GM23338 (cell line): ENCODE measurements at regions not wholly inside any gene's neighbourhood (a gene's known extent, or its start where the extent isn't known, plus 50 kb on each side); places are given as distances from the start of the nearest gene placed in this dataset.

Experiments
- ATAC-seq: fragments of 200-7000 bp; cut with Tn5 transposase; 3 replicates; pipeline ENCODE4 v1.9.1; 2020
- DNase-seq: peaks from one replicate; pipeline ENCODE4 v3.0.0-alpha.2; 2015; ENCODE audit warnings: low spot score
- H2AFZ ChIP-seq: fragments of 200-600 bp; sonication (generic); 2 replicates; pipeline ENCODE4 v1.8.0; 2016; ENCODE audit warnings: antibody characterized with exemption, mild to moderate bottlenecking, moderate library complexity
- H3F3A ChIP-seq: fragments of 200-600 bp; sonication (generic); replicated peaks from 2 replicates; pipeline ENCODE4 v1.8.0; 2017; ENCODE audit warnings: antibody characterized with exemption, mixed run types, low read depth
- H3K27ac ChIP-seq: fragments of 200-600 bp; sonication (generic); 2 replicates; pipeline ENCODE4 v1.6.1; 2016; ENCODE audit warnings: low read depth
- H3K27me3 ChIP-seq: fragments of 200-600 bp; sonication (generic); 2 replicates; pipeline ENCODE4 v1.8.0; 2016; ENCODE audit warnings: mild to moderate bottlenecking, mixed run types, moderate library complexity; ENCODE audit not compliant: insufficient read depth
- H3K36me3 ChIP-seq: fragments of 200-600 bp; sonication (generic); 2 replicates; pipeline ENCODE4 v1.8.0; 2016; ENCODE audit warnings: mild to moderate bottlenecking; ENCODE audit not compliant: insufficient read depth
- H3K4me1 ChIP-seq: fragments of 200-600 bp; sonication (generic); 2 replicates; pipeline ENCODE4 v1.8.0; 2016; ENCODE audit warnings: mild to moderate bottlenecking, moderate library complexity; ENCODE audit not compliant: insufficient read depth
- H3K4me2 ChIP-seq: fragments of 200-600 bp; sonication (generic); 2 replicates; pipeline ENCODE4 v1.7.1; 2017; ENCODE audit warnings: mixed run types
- H3K4me3 ChIP-seq: fragments of 200-600 bp; sonication (generic); 2 replicates; pipeline ENCODE4 v1.6.1; 2016; ENCODE audit warnings: mixed run types
- H3K79me2 ChIP-seq: fragments of 200-600 bp; sonication (generic); replicated peaks from 2 replicates; pipeline ENCODE4 v1.8.0; 2017; ENCODE audit warnings: mild to moderate bottlenecking; ENCODE audit not compliant: insufficient read depth
- H3K9me2 ChIP-seq: fragments of 200-600 bp; sonication (generic); 2 replicates; pipeline ENCODE4 v1.8.0; 2017; ENCODE audit not compliant: insufficient read depth
- H4K20me1 ChIP-seq: fragments of 200-600 bp; sonication (generic); replicated peaks from 2 replicates; pipeline ENCODE4 v1.8.0; 2017; ENCODE audit warnings: mild to moderate bottlenecking; ENCODE audit not compliant: insufficient read depth
- H3K27ac Mint-ChIP-seq: 2 replicates; pipeline ENCODE4 v1.8.0; 2020; ENCODE audit warnings: inconsistent platforms, mild to moderate bottlenecking, moderate library complexity, mixed read lengths
- H3K27me3 Mint-ChIP-seq: 3 replicates; pipeline ENCODE4 v1.8.0; 2022; ENCODE audit warnings: low read depth, mild to moderate bottlenecking, moderate library complexity, mixed read lengths, inconsistent platforms; ENCODE audit not compliant: insufficient read depth, poor library complexity
- H3K36me3 Mint-ChIP-seq: 3 replicates; pipeline ENCODE4 v1.8.0; 2021; ENCODE audit warnings: low read depth, mild to moderate bottlenecking, inconsistent platforms, moderate library complexity, mixed read lengths
- H3K4me1 Mint-ChIP-seq: 3 replicates; pipeline ENCODE4 v1.8.0; 2020; ENCODE audit warnings: mild to moderate bottlenecking, inconsistent platforms, mixed read lengths
- H3K4me3 Mint-ChIP-seq: 3 replicates; pipeline ENCODE4 v1.8.0; 2021; ENCODE audit warnings: moderate library complexity, mild to moderate bottlenecking, inconsistent platforms, mixed read lengths
- H3K9me3 Mint-ChIP-seq: 3 replicates; pipeline ENCODE4 v1.8.0; 2020; ENCODE audit warnings: moderate library complexity, mild to moderate bottlenecking, inconsistent platforms, mixed read lengths
- CREB1 ChIP-seq: fragments of 250-450 bp; sonication (Bioruptor Pico); IDR thresholded peaks from 2 replicates; pipeline ENCODE4 v1.5.0; 2020; ENCODE audit warnings: low read depth, mild to moderate bottlenecking, moderate library complexity
- ETS1 ChIP-seq: IDR thresholded peaks from 2 replicates; pipeline ENCODE4 v1.6.1; 2016; ENCODE audit warnings: antibody characterized with exemption
- EZH2 ChIP-seq: fragments of 200-600 bp; sonication (generic); IDR thresholded peaks from one replicate; pipeline ENCODE4 v1.8.0; 2017; ENCODE audit warnings: antibody characterized with exemption, mild to moderate bottlenecking, low read depth; ENCODE audit not compliant: unreplicated experiment
- EZH2phosphoT487 ChIP-seq: fragments of 200-600 bp; sonication (generic); IDR thresholded peaks from one replicate; pipeline ENCODE4 v1.8.1; 2018; ENCODE audit warnings: antibody characterized with exemption; ENCODE audit not compliant: unreplicated experiment
- JUNB ChIP-seq: IDR thresholded peaks from one replicate; pipeline ENCODE4 v1.6.1; 2016; ENCODE audit warnings: antibody characterized with exemption; ENCODE audit not compliant: unreplicated experiment
- STAT1 ChIP-seq: IDR thresholded peaks from one replicate; pipeline ENCODE4 v1.6.1; 2016; ENCODE audit warnings: antibody characterized with exemption; ENCODE audit not compliant: unreplicated experiment
- ZNF114 ChIP-seq: fragments of 250-450 bp; sonication (Bioruptor Pico); IDR thresholded peaks from 2 replicates; pipeline ENCODE4 v1.5.0; 2020; ENCODE audit warnings: mild to moderate bottlenecking, moderate library complexity
- ZNF331 ChIP-seq: fragments of 250-450 bp; sonication (Bioruptor Pico); IDR thresholded peaks from 2 replicates; pipeline ENCODE4 v1.5.0; 2020; ENCODE audit warnings: low read depth, mild to moderate bottlenecking, moderate library complexity
- ZNF462 ChIP-seq: fragments of 250-450 bp; sonication (Bioruptor Pico); IDR thresholded peaks from 2 replicates; pipeline ENCODE4 v1.5.0; 2020; ENCODE audit warnings: mild to moderate bottlenecking, moderate library complexity
- TF ChIP-seq, protein P1 (sequence below): IDR thresholded peaks from one replicate; pipeline ENCODE4 v1.6.1; 2018; ENCODE audit warnings: antibody characterized with exemption; ENCODE audit not compliant: unreplicated experiment

GRCh38 chr5:89417515-89417914 lies 534.5 kb upstream of the MEF2C start:
- no peaks in the 10 kb centered on the region for H3K79me2 ChIP-seq
- H3K4me3 ChIP-seq = no peak overlapping the region
- no peak overlapping the region for H3K4me2 ChIP-seq
- DNase-seq (no peak), ATAC-seq (no peak)
- H3K27me3 Mint-ChIP-seq = no peaks in the 10 kb centered on the region
- H3K9me3 Mint-ChIP-seq = no peaks in the 10 kb centered on the region
- H2AFZ ChIP-seq = no peak overlapping the region
- no peak overlapping the region for H3K27ac ChIP-seq
- H3K9me2 ChIP-seq = peaks cover 4% of the 10 kb centered on the region; the same call in 1 of the 2 replicates
- H3K27ac Mint-ChIP-seq = no peak overlapping the region
- TF ChIP-seq ZNF114 = no peak
- TF ChIP-seq, protein P1, sequence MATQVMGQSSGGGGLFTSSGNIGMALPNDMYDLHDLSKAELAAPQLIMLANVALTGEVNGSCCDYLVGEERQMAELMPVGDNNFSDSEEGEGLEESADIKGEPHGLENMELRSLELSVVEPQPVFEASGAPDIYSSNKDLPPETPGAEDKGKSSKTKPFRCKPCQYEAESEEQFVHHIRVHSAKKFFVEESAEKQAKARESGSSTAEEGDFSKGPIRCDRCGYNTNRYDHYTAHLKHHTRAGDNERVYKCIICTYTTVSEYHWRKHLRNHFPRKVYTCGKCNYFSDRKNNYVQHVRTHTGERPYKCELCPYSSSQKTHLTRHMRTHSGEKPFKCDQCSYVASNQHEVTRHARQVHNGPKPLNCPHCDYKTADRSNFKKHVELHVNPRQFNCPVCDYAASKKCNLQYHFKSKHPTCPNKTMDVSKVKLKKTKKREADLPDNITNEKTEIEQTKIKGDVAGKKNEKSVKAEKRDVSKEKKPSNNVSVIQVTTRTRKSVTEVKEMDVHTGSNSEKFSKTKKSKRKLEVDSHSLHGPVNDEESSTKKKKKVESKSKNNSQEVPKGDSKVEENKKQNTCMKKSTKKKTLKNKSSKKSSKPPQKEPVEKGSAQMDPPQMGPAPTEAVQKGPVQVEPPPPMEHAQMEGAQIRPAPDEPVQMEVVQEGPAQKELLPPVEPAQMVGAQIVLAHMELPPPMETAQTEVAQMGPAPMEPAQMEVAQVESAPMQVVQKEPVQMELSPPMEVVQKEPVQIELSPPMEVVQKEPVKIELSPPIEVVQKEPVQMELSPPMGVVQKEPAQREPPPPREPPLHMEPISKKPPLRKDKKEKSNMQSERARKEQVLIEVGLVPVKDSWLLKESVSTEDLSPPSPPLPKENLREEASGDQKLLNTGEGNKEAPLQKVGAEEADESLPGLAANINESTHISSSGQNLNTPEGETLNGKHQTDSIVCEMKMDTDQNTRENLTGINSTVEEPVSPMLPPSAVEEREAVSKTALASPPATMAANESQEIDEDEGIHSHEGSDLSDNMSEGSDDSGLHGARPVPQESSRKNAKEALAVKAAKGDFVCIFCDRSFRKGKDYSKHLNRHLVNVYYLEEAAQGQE = no peak
- TF ChIP-seq ZNF462 (CRISPR knock-in tag) = no peak
- no peak for TF ChIP-seq CREB1
- no peak for TF ChIP-seq ETS1
- no peak for TF ChIP-seq ZNF331 (CRISPR knock-in tag)
- no peak for TF ChIP-seq EZH2
- no peak for TF ChIP-seq JUNB
- TF ChIP-seq STAT1 = no peak
- no peak for TF ChIP-seq EZH2phosphoT487
- H3K4me1 Mint-ChIP-seq = peaks cover 11% of the 10 kb centered on the region; the same call in 2 of the 3 replicates
- H3F3A ChIP-seq = no peaks in the 10 kb centered on the region
- H4K20me1 ChIP-seq = no peaks in the 10 kb centered on the region
- H3K36me3 Mint-ChIP-seq = no peaks in the 10 kb centered on the region
- no peaks in the 10 kb centered on the region for H3K4me1 ChIP-seq
- no peak overlapping the region for H3K4me3 Mint-ChIP-seq
- H3K36me3 ChIP-seq = no peaks in the 10 kb centered on the region
- no peaks in the 10 kb centered on the region for H3K27me3 ChIP-seq
